Heart right ventricle (tissue), 16 donors: ENCODE measurements at regions not wholly inside any gene's neighbourhood (a gene's known extent, or its start where the extent isn't known, plus 50 kb on each side); places are given as distances from the start of the nearest gene placed in this dataset.
A peak's percentile ranks its signal among the peaks of the same experiment; 100 is the strongest.

Experiments used
- ATAC-seq, 8 donors: fragments of 200-7000 bp; cut with Tn5 transposase; one replicate each; pipeline ENCODE4 v1.9.1; 2020; ENCODE audit warnings: mild to moderate bottlenecking in 8 of 8, moderate library complexity in 8 of 8, moderate number of reproducible peaks in 1 of 8
- DNase-seq, 2 donors: peaks; one replicate each; pipeline ENCODE4 v3.0.0-alpha.2; 2020
- H3K27ac ChIP-seq, 10 donors: fragments of 200-600 bp; sonication (generic) in 2 of 10; one replicate each; pipeline versions ENCODE4 v1.5.0 to v1.8.0; 2020 to 2022; ENCODE audit warnings: mild to moderate bottlenecking in 3 of 10
- H3K27me3 ChIP-seq, 7 donors: fragments of 200-600 bp; one replicate each; pipeline ENCODE4 v1.8.0; 2021 to 2022; ENCODE audit warnings: mild to moderate bottlenecking in 2 of 7
- H3K36me3 ChIP-seq, 9 donors: fragments of 200-600 bp; sonication (generic) in 1 of 9; one replicate each; pipeline versions ENCODE4 v1.5.0 to v1.8.0; 2020 to 2022; ENCODE audit warnings: mild to moderate bottlenecking in 2 of 9
- H3K4me1 ChIP-seq, 9 donors: fragments of 200-600 bp; sonication (generic) in 1 of 9; one replicate each; pipeline versions ENCODE4 v1.5.0 to v1.8.0; 2020 to 2022; ENCODE audit warnings: mild to moderate bottlenecking in 4 of 9
- H3K4me3 ChIP-seq, 10 donors: fragments of 200-600 bp; sonication (generic) in 2 of 10; one replicate each; pipeline versions ENCODE4 v1.5.0 to v1.8.0; 2020 to 2022; ENCODE audit warnings: mild to moderate bottlenecking in 7 of 10, moderate library complexity in 2 of 10
- H3K9me3 ChIP-seq, 11 donors: fragments of 200-600 bp in 10 of 11; sonication (generic) in 2 of 11; one replicate each; pipeline versions ENCODE4 v1.5.0 to v1.8.0; 2013 to 2022; ENCODE audit warnings: mild to moderate bottlenecking in 2 of 11, control low read depth in 1 of 11, moderate library complexity in 1 of 11
- WGBS, 2 donors: extraction: QIAGEN DNeasy Blood & Tissue Kit; methylation state at CpG; one replicate each; pipeline ENCODE4 v1.1.7; 2013; ENCODE audit warnings: inconsistent platforms in 1 of 2; 5-methylcytosine and 5-hydroxymethylcytosine counted together
- intact Hi-C, 10 donors: fragments of 100-400 bp; cut with DNase I; formaldehyde crosslinking; loops; one replicate each; pipeline versions ENCODE4 v1.11.1 to v1.14.2; 2022
- TF ChIP-seq, protein P1 (sequence below), 9 donors: fragments of 200-600 bp; sonication (generic) in 2 of 9; IDR thresholded peaks; one replicate each; pipeline versions ENCODE4 v1.5.0 to v1.8.0; 2021 to 2022; ENCODE audit warnings: antibody characterized with exemption in 9 of 9, mild to moderate bottlenecking in 5 of 9, moderate library complexity in 1 of 9
- donor health status: Arrhythmogenic right ventricular cardiomyopathy.
- donor health status: ischemic (EF 13 %, LVEDD 7.1; RV severe dilation, severe dysfunction).
- donor health status: healthy with polysubstance abuse.
- donor health status: DM: no; HTN: yes; CAD: no.
- donor health status: DM: no; HTN: no; CAD: no.
- donor health status: ischemic (EF 25% LVEDD 6.9; RV normal size, moderate dysfunction).
- donor health status: ischemic (EF 25% LVEDD 5.7; RV mildly dilated, moderate dysfunction).
- donor health status: healthy.
- donor health status: DM: yes; HTN: yes; CAD: no.
- donor health status: Ischemic cardiomyopathy.
- donor health status: ischemic (EF 35%, LVEDD 5.7; RV mildly dilated, moderate dysfunction).
- donor health status: nonischemic (EF 11% LVEDD 7.7; RV severe dilation, severe dysfunction).
- donor health status: DM: yes; HTN: yes; CAD: no.
- donor health status: PGD.
- donor health status: ischemic (EF 29% LVEDD 5.4; RV normal size, mild dysfunction).
- donor health status: nonischemic (EF 23%, LVEDD 6.1; RV moderate dilation, normal function).

DNA sequence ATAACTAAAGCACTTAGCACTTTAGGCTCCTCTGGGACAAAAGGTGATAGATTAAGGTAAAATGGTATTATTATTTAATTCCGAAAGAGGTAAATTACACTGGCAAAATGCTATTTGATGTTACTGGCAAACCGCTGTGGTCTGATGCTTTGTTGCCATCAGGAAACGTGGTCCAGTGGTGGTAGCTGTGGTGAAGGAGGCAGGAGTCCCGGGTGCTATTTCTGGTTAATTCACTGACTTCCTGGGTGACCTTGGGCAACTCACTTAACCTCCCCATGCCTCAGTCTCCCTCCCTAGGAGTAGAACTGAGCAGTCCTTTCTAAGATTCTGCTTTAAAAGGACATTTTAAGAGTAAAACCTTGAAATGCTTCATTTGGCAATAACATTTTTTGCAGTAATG, 233.4 kb downstream of the ZPLD1 start:
- DNase-seq (no peak), ATAC-seq (no peak)
- H3K36me3 ChIP-seq = no peaks in the 10 kb centered on the region
- WGBS, 2 donors = 80 to 87% methylated on average over 4 of the region's 4 CpGs
- H3K4me1 ChIP-seq = peaks cover 0 to 2% (median 0%) of the 10 kb centered on the region in 9 donors
- peaks cover 0 to 6% (median 0%) of the 10 kb centered on the region in 7 donors for H3K27me3 ChIP-seq
- TF ChIP-seq, protein P1, sequence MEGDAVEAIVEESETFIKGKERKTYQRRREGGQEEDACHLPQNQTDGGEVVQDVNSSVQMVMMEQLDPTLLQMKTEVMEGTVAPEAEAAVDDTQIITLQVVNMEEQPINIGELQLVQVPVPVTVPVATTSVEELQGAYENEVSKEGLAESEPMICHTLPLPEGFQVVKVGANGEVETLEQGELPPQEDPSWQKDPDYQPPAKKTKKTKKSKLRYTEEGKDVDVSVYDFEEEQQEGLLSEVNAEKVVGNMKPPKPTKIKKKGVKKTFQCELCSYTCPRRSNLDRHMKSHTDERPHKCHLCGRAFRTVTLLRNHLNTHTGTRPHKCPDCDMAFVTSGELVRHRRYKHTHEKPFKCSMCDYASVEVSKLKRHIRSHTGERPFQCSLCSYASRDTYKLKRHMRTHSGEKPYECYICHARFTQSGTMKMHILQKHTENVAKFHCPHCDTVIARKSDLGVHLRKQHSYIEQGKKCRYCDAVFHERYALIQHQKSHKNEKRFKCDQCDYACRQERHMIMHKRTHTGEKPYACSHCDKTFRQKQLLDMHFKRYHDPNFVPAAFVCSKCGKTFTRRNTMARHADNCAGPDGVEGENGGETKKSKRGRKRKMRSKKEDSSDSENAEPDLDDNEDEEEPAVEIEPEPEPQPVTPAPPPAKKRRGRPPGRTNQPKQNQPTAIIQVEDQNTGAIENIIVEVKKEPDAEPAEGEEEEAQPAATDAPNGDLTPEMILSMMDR (IDR thresholded peaks at IDR 0.05) = no peak
- H3K9me3 ChIP-seq = no peaks in the 10 kb centered on the region
- H3K27ac ChIP-seq = no peak overlapping the region
- intact Hi-C loops = no loop called here
- no peak overlapping the region for H3K4me3 ChIP-seq

DNA sequence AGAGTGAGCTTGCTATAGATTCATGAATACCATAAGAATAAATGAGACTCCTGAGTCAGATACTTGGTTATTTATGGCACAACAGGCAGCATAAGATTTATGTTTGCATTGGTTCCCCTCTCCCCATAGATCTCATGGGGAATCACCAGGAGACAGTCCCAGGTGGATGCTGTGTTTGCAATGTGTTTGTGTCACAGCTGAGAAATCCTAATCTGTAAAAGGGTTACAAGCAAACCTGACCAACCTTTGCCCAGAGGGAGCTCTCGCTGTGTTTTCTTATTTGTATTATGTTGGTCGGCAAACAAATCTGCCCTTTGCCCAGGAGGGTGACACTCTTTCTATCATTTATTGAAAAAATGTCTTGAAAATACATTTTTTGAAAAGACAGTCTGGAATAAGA, 236.2 kb downstream of the ZPLD1 start:
- intact Hi-C loops = loop anchor here in 3 of 10 donors (5.0 to 10.0 kb wide), 2 partner anchors 64 to 71 kb away; no protein-coding TSS in a partner anchor

DNA sequence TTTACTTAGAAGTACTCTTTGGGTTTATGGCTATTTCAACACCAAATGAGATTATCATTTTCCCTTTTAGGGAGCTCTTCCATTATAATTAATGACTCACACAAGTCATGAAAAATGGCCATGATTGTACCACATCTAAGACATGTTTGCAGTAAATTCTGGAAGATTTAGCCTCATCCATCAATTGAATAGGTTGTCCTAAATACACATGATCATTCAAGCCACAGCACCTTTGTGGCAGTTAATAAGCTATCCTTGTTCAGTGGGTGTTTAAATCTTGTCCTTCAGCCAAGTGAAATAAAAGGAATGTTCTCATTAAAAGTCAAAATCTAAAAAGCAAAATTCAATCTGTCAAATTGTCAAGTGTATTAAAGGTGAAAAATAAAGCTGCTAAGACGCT, 237.5 kb downstream of the ZPLD1 start:
- DNase-seq (no peak), ATAC-seq (no peak)
- H3K4me1 ChIP-seq = peaks cover 0 to 13% (median 0%) of the 10 kb centered on the region in 9 donors
- H3K4me3 ChIP-seq = no peak overlapping the region
- peaks cover 0 to 6% (median 2%) of the 10 kb centered on the region in 7 donors for H3K27me3 ChIP-seq
- H3K27ac ChIP-seq = no peak overlapping the region
- no peaks in the 10 kb centered on the region for H3K36me3 ChIP-seq
- TF ChIP-seq, protein P1 (IDR thresholded peaks at IDR 0.05) = no peak
- 68 to 72% methylated on average over 1 of the region's 1 CpG for WGBS, 2 donors
- no peaks in the 10 kb centered on the region for H3K9me3 ChIP-seq
- intact Hi-C loops = loop anchor here in 4 of 10 donors (2.0 to 10.0 kb wide), 3 partner anchors 62 to 70 kb away; no protein-coding TSS in a partner anchor

More for the DNA sequence above, 236.2 kb downstream of the ZPLD1 start:
- H3K4me1 ChIP-seq = peaks cover 0 to 13% (median 0%) of the 10 kb centered on the region in 9 donors
- WGBS, 2 donors = 78 to 82% methylated on average over 2 of the region's 2 CpGs
- peaks cover 0 to 6% (median 2%) of the 10 kb centered on the region in 7 donors for H3K27me3 ChIP-seq
- TF ChIP-seq, protein P1 (IDR thresholded peaks at IDR 0.05) = no peak
- DNase-seq (no peak), ATAC-seq (no peak)
- no peaks in the 10 kb centered on the region for H3K9me3 ChIP-seq
- H3K36me3 ChIP-seq = no peaks in the 10 kb centered on the region
- H3K27ac ChIP-seq = no peak overlapping the region
- no peak overlapping the region for H3K4me3 ChIP-seq

DNA sequence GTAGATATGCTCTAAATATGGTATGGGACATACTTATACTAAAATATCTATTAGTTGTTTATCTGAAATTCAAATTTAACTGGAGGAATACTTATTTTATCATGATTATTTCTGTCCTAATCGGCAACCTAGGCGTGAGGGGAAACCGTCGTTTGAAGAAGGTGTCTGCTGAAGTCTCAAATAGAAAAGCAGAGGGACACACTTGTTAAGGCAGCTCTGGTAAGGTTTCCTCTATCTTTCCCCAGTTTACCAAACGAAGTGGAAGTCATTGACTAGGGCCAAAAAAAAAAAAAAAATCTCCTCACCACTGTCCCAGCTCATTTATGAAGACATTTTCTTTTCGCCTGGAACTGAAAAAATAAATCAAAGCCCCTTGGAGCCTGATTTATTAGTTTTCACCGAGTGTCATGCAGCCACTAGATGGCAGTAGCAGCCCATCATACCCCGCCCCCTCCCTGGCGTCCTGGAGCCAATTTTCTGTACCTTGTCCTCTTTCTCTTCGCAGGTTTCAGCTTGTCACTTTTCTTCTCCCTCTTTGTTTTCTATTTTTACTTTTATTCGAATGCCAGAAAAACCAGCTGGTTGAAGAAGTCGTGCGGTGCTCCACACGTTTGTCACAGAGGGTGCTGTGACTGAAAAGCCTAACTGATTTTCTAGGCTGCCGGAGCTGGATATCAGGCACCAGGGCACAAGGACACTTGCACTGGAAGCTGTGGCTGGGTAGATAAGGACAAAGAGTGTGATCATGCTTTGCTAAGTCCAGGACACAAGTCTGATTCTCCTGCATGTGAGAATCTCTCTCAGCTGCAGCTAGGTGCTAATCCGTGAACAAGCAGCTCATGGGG, 238.7 kb downstream of the ZPLD1 start:
- Histone ChIP-seq H3K36me3 (no peaks in the 10 kb centered on the region), H3K4me3 (peak overlapping the region in 3 of 10 donors; percentile 8 to 25 (median 13)), H3K27me3 (peaks cover 0 to 6% (median 2%) of the 10 kb centered on the region in 7 donors), H3K4me1 (peaks cover 0 to 13% (median 0%) of the 10 kb centered on the region in 9 donors), H3K9me3 (no peaks in the 10 kb centered on the region), H3K27ac (peak overlapping the region in 3 of 10 donors; percentile 7 to 36 (median 23))
- intact Hi-C loops = loop anchor here in 4 of 10 donors (1.0 to 10.0 kb wide), 4 partner anchors 26 to 69 kb away; no protein-coding TSS in a partner anchor
- WGBS, 2 donors = 9% methylated on average over 16 of the region's 16 CpGs
- DNase-seq (peak; percentile 50 to 56), ATAC-seq (peak; percentile 80 to 97 (median 92))
- TF ChIP-seq, protein P1 (IDR thresholded peaks at IDR 0.05) = peak; percentile 57 to 84 (median 78)
